OCI-LY3 (cell line): ENCODE measurements at regions not wholly inside any gene's neighbourhood (a gene's known extent, or its start where the extent isn't known, plus 50 kb on each side); places are given as distances from the start of the nearest gene placed in this dataset.
A peak's percentile ranks its signal among the peaks of the same experiment; 100 is the strongest.

ENCODE experiments used
- H2AFZ ChIP-seq: fragments of 200-600, 300-600 bp; shearing (Covaris generic); 2 replicates; pipeline ENCODE4 v1.6.0; 2014; ENCODE audit warnings: antibody characterized with exemption, low read depth, low read length
- H3K27ac ChIP-seq: fragments of 200-600, 300-600 bp; sonication (generic); 2 replicates; pipeline ENCODE4 v1.5.1; 2014; ENCODE audit warnings: mild to moderate bottlenecking, low read length, moderate library complexity, mixed read lengths
- H3K27me3 ChIP-seq: fragments of 200-600, 300-600 bp; sonication (generic); 2 replicates; pipeline ENCODE4 v1.6.1; 2014; ENCODE audit warnings: low read depth, low read length, mixed read lengths
- H3K36me3 ChIP-seq: fragments of 200-600, 300-600 bp; sonication (generic); replicated peaks from 2 replicates; pipeline ENCODE3; 2014; ENCODE audit warnings: low read depth, low read length, mixed read lengths
- H3K4me1 ChIP-seq: fragments of 300-600, 200-600 bp; sonication (generic); 2 replicates; pipeline ENCODE4 v1.6.1; 2014; ENCODE audit warnings: low read length, mixed read lengths
- H3K4me2 ChIP-seq: fragments of 200-600, 300-600 bp; sonication (generic); 2 replicates; pipeline ENCODE4 v1.6.1; 2014; ENCODE audit warnings: low read length, mixed read lengths
- H3K4me3 ChIP-seq: fragments of 300-600, 200-600 bp; sonication (generic); 2 replicates; pipeline ENCODE4 v1.5.1; 2014; ENCODE audit warnings: antibody characterized with exemption, mild to moderate bottlenecking, low read length, moderate library complexity
- H3K79me2 ChIP-seq: fragments of 300-600, 200-600 bp; shearing (Covaris generic); 2 replicates; pipeline ENCODE4 v1.6.1; 2014; ENCODE audit warnings: mild to moderate bottlenecking, low read length, mixed read lengths
- H3K9ac ChIP-seq: fragments of 300-600, 200-600 bp; shearing (Covaris generic); 2 replicates; pipeline ENCODE4 v1.6.0; 2014; ENCODE audit warnings: mild to moderate bottlenecking, low read length, moderate library complexity
- H3K9me3 ChIP-seq: fragments of 200-600, 300-600 bp; shearing (Covaris generic); 2 replicates; pipeline ENCODE4 v1.6.1; 2014; ENCODE audit warnings: low read length, mixed read lengths; ENCODE audit not compliant: insufficient read depth
- H4K20me1 ChIP-seq: fragments of 200-600, 300-600 bp; sonication (generic); 2 replicates; pipeline ENCODE4 v1.6.1; 2016; ENCODE audit warnings: low read length, mixed read lengths; ENCODE audit not compliant: insufficient read depth
- EZH2phosphoT487 ChIP-seq: fragments of 200-600 bp; shearing (Covaris generic); IDR thresholded peaks from 2 replicates; pipeline ENCODE4 v1.6.1; 2018; ENCODE audit warnings: antibody characterized with exemption, mixed run types, low read depth
- TF ChIP-seq, protein P1 (sequence below): fragments of 200-600, 300-600 bp; sonication (generic); IDR thresholded peaks from 2 replicates; pipeline ENCODE4 v1.5.1; 2014; ENCODE audit warnings: antibody characterized with exemption, low read length, low read depth

DNA sequence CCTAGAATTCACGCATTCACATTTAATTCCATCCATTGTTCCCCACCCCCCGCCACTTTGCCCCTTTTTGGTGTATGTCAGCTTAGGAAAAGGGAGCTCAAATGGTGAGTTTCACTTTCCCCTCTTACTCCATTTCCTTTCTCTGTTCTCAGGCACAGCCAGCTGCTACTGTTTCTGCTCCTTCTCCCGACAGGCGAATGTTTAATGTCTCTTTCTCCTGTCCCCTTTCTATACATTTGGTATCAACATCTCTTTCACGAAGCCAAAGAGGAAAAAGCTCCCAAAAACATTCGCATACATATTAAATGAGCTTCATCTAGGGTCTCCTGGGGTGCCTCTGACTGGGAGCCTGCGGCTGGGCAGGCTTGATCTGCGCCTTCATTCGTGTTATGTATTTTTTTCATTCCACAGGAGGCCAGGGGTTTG is 124.2 kb upstream of the SATB2 start:
- Histone ChIP-seq H3K4me2 (peak overlapping the region; percentile 44), H3K4me1 (no peaks in the 10 kb centered on the region), H3K36me3 (no peaks in the 10 kb centered on the region), H3K79me2 (no peaks in the 10 kb centered on the region), H3K4me3 (peak overlapping the region; percentile 45), H3K27me3 (peaks cover 26% of the 10 kb centered on the region), H3K9me3 (no peaks in the 10 kb centered on the region), H3K9ac (no peak overlapping the region), H2AFZ (no peak overlapping the region), H4K20me1 (no peaks in the 10 kb centered on the region), H3K27ac (no peak overlapping the region)
- TF ChIP-seq, protein P1, sequence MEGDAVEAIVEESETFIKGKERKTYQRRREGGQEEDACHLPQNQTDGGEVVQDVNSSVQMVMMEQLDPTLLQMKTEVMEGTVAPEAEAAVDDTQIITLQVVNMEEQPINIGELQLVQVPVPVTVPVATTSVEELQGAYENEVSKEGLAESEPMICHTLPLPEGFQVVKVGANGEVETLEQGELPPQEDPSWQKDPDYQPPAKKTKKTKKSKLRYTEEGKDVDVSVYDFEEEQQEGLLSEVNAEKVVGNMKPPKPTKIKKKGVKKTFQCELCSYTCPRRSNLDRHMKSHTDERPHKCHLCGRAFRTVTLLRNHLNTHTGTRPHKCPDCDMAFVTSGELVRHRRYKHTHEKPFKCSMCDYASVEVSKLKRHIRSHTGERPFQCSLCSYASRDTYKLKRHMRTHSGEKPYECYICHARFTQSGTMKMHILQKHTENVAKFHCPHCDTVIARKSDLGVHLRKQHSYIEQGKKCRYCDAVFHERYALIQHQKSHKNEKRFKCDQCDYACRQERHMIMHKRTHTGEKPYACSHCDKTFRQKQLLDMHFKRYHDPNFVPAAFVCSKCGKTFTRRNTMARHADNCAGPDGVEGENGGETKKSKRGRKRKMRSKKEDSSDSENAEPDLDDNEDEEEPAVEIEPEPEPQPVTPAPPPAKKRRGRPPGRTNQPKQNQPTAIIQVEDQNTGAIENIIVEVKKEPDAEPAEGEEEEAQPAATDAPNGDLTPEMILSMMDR, result no peak
- no peak for TF ChIP-seq EZH2phosphoT487

DNA sequence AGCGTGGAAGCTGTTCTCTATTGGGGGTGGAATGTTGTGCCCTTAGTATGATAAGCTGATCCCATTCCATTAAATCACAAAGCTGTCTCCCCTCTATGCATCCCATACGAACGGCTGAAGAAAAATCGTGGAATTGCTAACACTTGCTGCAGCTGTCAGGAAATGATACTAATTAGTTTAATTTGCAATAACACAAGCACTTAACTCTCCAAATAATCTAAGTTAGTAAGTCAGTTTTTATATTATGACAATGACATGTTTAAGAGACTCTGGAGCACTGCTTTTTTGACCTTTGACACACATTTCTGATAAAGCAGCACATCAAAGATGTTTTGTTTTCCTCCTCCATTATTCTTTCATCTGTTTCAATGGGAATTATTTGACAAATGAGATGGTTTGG is 123.7 kb upstream of the SATB2 start:
- no peaks in the 10 kb centered on the region for H3K4me1 ChIP-seq
- H3K79me2 ChIP-seq, result no peaks in the 10 kb centered on the region
- no peak overlapping the region for H2AFZ ChIP-seq
- H3K9ac ChIP-seq, result no peak overlapping the region
- H3K36me3 ChIP-seq, result no peaks in the 10 kb centered on the region
- no peaks in the 10 kb centered on the region for H3K9me3 ChIP-seq
- peak overlapping the region; percentile 45; the same call in 1 of the 2 replicates for H3K4me3 ChIP-seq
- H3K27ac ChIP-seq, result no peak overlapping the region
- H4K20me1 ChIP-seq, result no peaks in the 10 kb centered on the region
- peak overlapping the region; percentile 44 for H3K4me2 ChIP-seq
- TF ChIP-seq EZH2phosphoT487, result no peak
- TF ChIP-seq, protein P1, result no peak
- H3K27me3 ChIP-seq, result peaks cover 26% of the 10 kb centered on the region

DNA sequence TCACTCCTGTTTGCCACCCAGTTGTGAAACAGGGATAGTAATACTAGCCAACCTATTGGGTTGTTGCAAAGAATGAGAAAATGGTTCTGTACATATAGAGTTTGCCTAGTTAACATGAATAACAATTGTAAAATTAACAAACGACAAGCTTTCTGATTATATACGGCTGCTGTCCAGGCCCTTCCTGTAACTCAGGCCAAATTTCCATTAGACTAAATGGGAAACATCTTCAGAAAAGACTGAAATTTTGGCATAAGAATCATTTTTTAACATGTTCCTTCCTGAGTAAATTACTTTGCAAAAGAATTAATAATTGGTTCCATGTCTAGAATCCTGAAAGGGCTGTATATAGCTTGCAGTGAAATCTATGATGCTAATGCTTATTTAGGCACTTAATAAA is 117.7 kb upstream of the SATB2 start:
- peaks cover 9% of the 10 kb centered on the region for H3K27me3 ChIP-seq
- H2AFZ ChIP-seq, result no peak overlapping the region
- H3K79me2 ChIP-seq, result no peaks in the 10 kb centered on the region
- no peaks in the 10 kb centered on the region for H4K20me1 ChIP-seq
- no peak overlapping the region for H3K9ac ChIP-seq
- no peaks in the 10 kb centered on the region for H3K4me1 ChIP-seq
- no peak overlapping the region for H3K27ac ChIP-seq
- no peak overlapping the region for H3K4me3 ChIP-seq
- H3K4me2 ChIP-seq, result no peak overlapping the region
- TF ChIP-seq EZH2phosphoT487, result no peak
- TF ChIP-seq, protein P1, result no peak
- H3K36me3 ChIP-seq, result no peaks in the 10 kb centered on the region
- H3K9me3 ChIP-seq, result no peaks in the 10 kb centered on the region

DNA sequence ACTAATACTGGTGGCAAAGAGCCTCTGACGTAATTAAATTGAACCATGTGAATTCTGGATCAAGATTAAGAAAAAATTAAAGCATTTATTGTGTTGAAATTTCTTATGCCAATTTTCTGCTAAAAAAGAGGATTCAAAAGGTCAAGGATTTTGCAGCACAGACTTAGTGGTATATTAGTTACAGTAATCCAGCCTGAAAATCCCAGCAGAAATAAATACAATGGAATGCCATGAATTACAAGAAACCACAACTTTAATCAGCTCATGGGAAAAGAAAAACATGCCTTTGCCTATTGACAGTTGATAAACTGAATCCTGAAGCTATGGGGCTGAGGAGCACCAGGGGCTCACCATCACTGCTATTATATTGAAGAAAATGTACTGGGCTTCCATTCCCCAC is 114.8 kb upstream of the SATB2 start:
- Histone ChIP-seq H3K4me2 (no peak overlapping the region), H3K27me3 (peaks cover 4% of the 10 kb centered on the region; the same call in 1 of the 2 replicates), H3K9me3 (no peaks in the 10 kb centered on the region), H3K27ac (no peak overlapping the region), H3K79me2 (no peaks in the 10 kb centered on the region), H2AFZ (no peak overlapping the region), H3K4me3 (no peak overlapping the region), H3K9ac (no peak overlapping the region), H3K4me1 (no peaks in the 10 kb centered on the region), H3K36me3 (no peaks in the 10 kb centered on the region), H4K20me1 (no peaks in the 10 kb centered on the region)
- TF ChIP-seq, protein P1, result no peak
- no peak for TF ChIP-seq EZH2phosphoT487
